ENCODE measurements at regions not wholly inside any gene's neighbourhood (a gene's known extent, or its start where the extent isn't known, plus 50 kb on each side); places are given as distances from the start of the nearest gene placed in this dataset.

DNA sequence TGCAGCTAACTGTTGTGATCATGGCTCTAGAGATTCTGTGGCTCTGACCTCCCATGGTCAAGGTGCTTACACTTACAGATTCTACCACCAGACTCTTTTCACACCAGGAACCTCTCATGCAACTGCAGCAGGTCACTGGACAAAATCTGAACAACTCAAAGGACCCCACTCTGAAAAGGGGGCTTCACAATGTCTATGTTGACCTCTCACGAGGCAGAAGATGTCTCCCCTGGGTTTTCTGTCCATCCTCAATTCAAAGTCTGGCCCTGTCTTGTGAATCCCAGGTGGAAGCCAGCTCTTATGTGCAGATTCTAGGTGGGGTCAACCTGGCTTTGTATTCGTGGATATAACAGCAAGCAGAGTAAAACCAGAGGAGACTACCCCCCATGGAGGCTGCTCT is 118.6 kb upstream of the ZNF479 start:
- DNase-seq (ENCODE audit: low read depth in 2 of 2) = no peak

DNA sequence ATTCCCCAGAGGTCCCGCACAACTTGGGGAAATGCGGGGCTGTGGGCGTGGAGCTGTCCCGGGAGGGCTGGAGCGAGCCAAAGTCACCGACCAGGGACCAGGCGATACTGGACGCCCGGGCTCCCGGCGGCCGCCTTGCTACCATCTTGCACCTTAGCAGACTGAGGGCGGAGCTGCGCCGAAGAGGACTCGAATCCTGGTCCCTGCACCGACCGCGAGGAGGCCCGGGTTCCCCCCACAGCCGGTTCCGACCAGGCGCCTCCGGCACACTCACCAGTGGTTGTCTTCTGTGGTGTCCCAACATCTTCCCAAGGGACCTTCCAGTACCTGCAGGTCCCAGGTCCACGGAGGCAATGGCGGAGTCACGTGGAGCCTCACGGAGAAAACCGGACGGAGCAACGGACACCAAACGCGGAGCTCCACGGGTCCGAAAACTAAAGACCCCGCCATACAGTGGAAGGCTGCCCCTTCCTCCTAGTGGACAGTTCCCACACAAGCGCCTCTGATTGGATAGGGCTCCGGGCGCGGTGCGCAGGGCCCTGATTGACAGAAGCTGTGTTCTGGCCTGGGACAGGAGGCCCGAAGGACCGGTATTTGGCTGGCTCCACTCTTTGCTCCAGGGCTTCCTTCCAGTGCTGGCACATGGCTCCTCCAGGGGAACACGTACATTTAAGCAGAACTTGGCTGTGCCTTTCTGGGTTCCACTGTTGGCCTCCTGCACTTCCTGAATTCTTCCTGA is 124.6 kb upstream of the ZNF479 start:
- DNase-seq (ENCODE audit: low read depth in 2 of 2) = no peak

DNA sequence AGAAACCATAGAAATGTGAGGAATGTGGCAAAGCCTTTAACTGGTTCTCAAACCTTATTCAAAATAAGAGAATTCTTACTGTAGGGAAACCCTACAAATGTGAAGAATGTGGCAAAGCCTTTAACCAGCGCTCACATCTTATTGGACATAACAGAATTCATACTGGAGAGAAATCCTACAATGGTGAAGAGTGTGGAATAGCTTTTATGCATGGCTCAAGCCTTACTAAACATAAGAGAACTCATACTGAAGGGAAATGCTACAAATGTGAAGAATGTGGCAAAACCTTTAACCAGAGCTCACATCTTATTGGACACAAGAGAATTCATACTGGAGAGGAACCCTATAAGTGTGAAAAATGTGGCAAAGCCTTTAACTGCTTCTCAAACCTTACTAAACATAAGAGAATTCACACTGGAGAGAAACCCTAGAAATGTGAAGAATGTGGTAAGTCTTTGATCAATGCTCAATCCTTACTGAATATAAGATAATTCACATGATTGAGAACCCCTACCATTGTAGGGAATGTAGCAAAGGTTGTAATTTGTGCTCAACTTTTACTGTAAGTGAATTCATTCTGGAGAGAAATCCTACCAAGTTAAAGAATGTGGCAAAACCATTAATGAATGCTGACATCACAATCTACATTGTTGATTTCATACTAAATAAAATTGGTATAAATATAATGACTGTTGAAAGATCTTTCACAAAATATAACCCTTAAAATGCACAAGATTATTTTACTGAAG is 142.5 kb upstream of the ZNF479 start:
- no peak for DNase-seq (ENCODE audit: low read depth in 2 of 2)

DNA sequence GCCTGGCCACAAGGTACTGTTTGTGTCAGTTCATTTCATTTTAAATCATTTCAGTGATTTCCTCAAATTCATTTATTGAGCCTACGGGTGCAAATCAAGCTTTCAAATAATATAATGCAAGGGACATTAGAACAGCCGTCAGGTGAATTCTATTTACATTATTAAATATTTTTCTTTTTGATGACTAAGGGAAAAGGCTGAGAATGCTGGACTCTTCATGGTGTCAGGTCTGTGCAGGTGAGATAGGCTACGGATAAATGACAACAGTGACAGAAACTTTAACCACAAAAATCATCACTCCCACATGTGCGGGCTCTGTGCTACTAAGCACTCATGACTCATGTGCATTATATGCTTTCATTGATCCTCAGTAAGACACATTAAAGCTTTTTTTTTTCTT is 149.2 kb upstream of the ZNF716 start:
- DNase-seq (ENCODE audit: low read depth in 2 of 2) = no peak

DNA sequence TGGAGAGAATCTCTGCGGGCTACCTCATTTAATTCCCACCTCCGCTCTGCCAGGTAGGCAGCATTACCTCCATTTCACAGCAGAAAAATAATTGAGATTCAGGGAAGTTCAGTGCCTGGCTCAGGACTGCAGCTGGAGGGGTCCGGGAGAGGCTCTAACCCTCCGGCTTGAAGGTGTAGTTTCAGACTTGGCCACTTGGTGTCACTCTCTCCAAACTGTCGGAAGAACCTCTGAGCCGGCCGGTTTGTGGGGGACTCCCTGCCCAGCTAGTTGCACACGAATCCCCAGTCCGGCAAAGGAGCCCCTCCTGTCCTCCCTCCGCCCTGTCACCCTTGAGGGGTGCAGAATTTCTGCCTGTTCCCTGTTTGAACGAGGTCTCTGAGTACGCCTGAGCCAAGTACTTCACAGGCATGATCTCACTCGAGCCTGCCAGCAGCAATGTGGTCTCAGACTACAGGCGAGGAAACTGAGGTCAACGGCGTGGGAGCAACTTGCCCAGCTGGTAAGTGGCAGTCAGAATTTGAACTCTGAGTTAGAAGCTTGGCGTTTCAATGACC is 144.7 kb upstream of the ZNF716 start:
- no peak for DNase-seq (ENCODE audit: low read depth in 2 of 2)

DNA sequence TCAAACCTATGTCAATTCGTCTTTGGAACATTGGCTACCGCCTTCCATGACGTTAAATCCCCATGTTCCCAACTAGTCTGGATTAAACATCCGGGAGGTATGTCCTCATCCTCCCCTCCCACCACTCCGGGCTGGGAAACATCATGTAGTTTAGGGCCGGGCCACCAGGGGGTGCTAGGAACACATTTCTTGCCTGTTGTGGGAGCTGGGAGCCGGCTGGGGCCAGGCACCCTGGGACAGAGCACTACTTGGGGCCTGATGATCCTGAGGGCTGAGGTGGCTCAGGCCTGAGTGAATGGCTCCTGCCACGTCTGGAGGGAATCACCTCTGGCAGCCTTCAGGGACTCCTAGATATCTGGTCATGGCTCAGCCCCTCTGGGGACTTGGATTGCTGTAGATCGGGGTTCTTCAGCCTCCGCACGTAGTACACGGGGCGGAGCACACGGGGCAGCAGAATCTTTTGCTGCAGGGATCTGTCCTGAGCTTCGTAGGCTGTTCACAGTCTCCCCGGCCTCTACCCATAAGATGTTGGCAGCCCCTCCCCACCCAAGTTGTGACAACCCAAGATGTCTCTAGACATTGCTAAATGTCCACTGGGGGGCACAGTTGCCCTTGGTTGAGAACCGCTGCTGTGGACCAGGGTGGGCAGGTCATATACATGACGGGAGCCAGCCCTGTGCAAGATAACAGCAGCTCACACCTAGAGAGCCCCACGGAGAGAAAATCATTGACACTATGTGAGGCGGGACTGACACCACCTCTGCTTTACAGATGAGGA is 141.2 kb upstream of the ZNF716 start:
- DNase-seq (ENCODE audit: low read depth in 2 of 2) = no peak

DNA sequence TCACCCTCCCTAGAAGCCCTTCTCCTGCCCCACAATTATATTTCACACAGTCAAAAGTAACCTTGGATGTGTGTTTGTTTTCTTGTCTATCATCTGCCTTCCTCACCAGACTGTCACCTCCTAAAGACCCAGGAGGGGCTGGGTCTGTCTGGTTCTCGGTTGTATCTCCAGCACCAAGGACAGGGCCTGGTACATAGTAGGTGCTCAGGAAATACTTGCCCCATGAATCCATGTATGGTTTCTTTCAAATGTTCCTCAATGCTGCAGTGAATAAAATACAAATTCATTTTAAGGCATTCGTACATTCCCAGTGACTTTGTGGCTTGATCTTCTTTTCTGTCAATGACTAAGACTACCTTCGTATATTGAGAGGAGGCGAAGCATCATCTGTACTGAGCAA is 122.9 kb upstream of the ZNF716 start:
- DNase-seq (ENCODE audit: low read depth in 2 of 2) = no peak

DNA sequence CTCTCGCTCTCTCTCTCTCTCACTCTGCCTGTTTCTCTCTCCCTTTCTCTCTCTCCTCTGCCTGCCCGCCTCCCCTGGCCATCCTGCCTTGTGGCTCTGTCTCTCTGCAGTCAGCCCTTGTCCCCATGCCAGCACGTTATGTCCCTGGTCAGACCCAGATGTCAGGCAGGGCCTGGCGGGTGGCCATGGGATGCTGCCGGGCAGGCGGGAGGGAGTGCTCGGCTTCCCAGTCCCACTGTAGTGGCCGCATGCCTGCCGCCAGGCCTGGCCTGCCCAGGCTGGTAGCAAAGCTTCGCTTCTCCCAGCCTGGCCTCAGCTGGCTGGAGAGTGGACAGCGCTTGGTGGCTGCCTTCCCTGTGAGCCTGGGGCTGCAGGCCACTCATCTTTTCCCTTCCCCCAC is 121.5 kb upstream of the ZNF716 start:
- no peak for DNase-seq (ENCODE audit: low read depth in 2 of 2)

DNA sequence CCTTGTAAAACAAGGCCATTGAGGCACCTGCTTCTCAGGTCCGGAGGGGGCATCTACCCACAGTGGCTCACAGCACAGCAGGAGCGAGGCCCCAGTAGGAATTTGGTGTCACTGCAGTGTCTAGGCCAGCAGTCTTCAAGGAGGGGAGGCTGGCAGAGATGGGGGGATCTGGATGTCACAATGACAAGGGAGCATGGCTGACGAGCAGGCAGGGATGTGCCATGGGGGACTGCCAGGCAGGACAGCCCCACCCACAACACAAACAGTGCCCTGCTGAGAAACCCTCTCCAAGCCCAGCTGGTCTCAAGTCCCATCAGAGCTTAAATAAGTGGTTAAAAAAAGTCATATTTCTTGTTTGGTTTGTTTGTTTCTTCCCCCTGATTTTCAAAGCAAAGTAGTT is 121.0 kb upstream of the ZNF716 start:
- no peak for DNase-seq (ENCODE audit: low read depth in 2 of 2)

DNA sequence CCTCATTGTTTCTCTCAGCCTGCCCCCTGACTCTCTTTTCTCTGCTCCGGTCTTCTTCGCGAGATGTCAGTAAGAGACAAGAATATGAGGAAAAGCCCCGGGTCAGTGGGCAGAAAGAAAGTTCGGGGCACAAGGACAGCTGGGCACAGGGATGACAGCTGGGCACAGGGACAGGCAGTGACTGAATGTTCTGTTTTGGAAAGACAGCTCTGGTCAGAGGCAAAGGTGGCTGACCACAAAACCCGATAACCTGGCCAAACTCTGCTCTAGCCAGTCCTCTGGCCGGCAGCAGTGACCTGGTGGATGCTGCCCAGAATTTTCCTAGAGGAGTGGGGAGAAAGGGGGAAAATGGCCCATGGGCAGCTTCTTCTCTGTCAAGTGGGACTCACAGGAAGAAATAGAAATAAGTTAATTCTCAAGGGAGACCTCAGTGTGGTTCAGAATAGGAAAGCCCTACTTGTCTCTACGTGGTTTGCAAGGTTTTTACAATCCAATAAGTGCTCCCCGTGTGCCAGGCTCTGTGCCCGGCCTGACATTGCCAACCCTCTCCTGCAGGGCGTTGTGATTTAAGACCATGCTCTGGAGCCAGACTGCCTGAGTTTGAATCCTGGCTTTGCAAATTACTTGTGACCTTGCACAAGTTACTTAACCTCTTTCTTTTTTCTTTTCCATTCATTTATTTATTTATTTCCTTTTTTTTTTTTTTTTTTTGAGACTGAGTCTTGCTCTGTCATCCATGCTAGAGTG is 110.6 kb upstream of the ZNF716 start:
- no peak for DNase-seq (ENCODE audit: low read depth in 2 of 2)

DNA sequence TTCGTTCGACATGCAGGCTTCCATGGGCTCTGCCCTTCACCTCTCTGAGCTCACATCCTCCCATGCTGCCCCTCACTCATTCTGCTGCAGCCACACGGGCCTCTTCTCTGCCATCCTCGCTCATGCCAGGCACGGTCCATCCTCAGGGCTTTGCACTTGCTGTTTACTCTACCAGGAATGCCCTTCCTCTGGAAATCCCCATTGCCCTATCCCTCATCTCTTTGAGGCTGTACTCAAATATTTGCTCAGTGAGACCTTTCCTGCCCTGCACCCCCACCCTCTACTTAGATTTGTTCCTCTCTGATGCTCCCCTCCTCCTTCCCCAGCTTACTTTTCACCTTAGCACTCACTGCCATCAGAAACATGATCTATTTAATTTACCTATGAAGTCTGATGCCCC is 107.0 kb upstream of the ZNF716 start:
- DNase-seq (ENCODE audit: low read depth in 2 of 2) = no peak

DNA sequence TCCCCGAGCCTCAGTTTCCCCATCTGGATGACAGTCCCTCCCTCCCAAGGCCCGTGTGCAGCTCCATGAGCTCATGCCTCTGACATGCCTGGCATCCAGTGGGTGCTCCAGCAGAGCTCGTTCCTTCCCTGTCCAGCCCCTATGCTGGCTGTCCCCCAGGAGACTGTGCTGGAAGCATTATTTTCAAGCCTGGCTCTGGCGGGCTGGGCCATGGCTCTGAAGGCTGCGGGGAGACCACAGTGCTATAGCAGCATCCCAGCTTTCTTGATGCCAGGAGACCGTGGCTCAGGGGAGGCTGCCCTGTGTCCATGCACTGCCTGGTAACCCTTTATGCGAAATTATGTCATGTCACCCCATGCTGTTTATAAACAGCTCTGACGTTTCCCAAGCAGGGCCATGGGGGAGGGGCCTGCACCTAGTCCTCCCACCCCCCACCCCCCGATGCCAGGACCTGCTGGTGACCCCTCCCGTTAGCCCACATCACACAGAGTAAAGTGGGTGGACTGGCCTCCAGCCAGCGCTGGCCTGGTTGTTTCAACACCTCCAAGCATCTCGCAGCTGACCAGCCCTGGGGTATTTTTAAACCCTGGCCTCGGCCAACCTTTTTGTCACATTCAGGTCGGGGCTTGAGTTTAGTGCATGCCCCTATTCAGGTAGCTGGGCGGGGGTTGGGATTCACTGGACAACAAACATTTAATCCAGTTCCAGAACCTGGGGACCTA is 105.9 kb upstream of the ZNF716 start:
- DNase-seq (ENCODE audit: low read depth in 2 of 2) = no peak

DNA sequence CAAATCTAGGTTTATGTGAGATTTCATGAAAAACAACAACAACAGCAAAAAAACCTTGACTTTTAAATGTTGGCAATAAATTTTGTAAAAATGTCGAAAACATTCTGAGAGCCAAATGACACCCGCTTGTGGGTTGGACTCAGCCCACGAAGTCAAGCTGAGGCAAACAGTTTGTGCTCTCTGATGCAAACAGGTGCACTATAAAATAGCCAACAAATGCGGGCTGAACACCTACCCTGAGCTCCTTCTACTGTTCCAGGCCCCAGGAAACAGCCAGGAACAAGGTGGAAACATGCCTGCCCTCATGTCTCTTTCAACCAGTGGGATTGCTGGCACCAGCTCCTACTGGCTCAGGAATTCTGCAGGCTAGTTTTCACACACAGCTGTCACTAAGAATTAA is 105.0 kb upstream of the ZNF716 start:
- no peak for DNase-seq (ENCODE audit: low read depth in 2 of 2)

DNA sequence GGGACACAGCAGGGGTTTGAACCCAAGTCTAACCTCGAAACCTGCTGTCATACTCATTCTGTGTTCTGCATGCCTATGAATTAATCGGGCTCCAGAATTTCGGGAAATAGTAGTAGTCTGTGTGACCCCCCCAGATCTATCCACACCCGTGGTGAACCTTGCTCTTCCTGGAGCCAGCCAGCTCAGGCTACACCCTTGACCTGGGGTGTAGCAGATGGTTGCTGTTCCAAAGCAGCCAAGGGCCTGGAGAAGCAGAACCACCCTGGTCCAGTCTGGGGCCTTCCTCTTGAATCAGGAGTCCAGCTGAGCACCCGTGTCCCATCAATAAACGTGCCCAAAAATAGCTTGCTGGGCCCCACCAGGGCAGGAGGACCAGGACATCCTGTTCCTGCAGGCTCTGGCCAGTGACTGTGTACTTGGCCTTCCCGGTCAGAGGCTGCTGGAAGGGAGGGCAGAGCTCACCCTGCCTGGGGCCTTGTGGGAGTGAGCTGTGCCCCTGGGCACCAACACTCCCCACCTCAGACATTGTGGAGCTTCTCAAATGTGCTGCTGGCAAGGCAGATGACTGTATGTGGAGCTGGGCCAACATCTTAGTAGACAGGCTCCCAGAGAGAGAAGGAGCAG is 101.2 kb upstream of the ZNF716 start:
- no peak for DNase-seq (ENCODE audit: low read depth in 2 of 2)

DNA sequence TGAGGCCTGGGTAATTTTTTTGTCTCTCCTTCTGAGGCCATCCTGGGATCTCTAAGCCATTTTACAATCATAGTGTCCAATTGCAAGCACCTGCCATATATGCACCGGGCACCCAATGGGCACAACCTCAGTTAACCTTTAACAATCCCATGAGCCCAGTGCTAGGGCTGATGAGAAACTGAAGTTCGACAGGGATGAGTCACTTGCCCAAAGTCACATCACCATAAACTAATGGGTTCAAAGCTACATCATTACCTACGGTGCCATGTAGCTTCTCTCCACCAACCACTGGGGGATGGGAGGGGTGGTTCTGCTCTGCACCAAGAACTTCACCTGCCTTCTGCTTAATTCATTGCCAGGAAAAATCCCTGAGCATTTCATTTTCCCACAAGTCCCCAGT is 95.8 kb upstream of the ZNF716 start:
- DNase-seq (ENCODE audit: low read depth in 2 of 2) = no peak

DNA sequence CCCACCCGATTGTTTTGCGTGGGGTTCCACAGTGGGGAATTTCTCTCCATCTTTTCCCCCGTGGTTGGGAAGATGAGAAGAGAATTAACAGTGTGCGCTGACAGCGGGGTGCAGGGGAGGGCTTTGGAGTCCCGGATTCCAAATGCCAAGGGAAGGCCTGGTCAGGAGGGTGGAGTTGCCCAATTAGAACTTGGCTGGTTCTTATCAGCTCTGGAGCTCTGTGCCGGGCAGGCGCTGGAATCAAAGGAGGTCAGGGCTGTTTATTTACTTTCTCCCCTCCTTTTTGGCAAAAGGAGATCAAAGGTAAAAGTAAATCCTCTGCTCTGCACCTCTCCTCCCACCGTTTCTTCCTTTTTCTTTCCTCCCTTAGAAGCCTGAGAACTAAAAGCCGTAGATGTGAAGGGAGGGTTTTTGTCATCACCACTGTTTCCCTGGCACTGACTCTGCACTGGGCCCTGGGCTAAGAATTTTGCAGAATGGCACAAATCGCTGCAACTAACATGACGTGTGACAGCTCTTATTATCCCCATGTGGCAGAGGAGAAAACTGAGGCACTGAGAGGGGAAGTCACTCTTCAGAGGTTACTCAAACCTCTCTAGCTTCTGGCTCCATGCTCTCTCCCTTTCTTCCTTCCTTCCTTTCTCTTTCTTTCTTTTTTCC is 95.2 kb upstream of the ZNF716 start:
- no peak for DNase-seq (ENCODE audit: low read depth in 2 of 2)

DNA sequence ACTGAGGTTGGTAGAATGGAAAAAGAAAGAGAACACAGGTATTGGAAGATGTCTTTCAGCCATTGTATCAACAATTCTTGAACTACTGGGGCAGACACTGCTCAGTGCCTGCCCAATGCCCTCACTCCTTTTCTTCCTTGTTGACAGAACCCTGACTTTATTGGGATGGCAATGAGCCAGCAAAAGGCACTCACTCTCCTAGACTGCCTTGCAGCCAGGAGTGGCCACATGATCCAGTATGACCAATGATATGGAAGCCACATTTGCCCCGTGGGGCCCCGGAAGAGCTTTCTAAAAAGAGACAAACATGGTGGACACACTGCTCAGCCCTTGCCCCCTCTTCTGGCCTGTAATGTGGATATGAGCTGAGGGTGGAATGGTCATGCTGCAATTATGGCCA is 88.6 kb upstream of the ZNF716 start:
- DNase-seq (ENCODE audit: low read depth in 2 of 2) = no peak

DNA sequence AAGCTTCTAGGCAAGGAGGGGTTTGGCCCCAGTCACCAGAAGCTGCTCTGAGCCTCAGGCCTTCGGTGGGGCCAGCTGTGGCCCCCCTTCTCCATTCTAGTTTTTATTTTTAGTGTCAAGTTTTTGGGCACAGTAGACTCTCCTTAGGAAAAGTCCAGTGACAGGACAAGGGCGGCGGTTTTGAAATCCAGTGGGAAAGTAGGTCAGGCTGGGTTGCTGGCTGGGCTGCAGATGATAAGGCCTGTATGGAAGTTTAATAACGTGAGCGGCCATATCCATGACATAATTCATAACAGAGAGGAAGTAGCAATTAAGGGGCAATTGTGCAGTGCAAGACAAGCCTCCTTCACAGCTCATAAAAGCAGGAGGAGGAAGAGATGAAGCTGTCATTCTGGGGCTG is 87.1 kb upstream of the ZNF716 start:
- no peak for DNase-seq (ENCODE audit: low read depth in 2 of 2)

DNA sequence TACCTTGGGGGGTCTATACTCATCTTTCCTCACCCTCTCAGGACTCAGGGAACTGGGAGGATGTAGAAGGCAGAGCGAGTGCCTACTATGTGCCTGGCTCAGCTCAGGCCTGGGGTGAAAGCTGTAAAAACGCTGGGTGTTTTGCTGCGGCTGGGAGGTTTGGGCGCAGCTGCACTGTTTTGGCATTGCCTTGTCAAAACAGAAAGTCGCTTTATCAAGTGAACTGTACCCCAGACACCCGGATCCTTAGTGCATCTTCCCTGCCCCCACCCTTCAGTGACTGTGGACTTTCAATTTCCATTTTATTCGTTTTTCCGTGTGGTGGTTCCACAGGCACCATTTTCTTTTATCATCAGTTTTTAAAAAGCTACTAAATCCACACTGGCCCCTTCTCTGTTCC is 86.7 kb upstream of the ZNF716 start:
- no peak for DNase-seq (ENCODE audit: low read depth in 2 of 2)
